HepG2 (cell line): ENCODE measurements at regions not wholly inside any gene's neighbourhood (a gene's known extent, or its start where the extent isn't known, plus 50 kb on each side); places are given as distances from the start of the nearest gene placed in this dataset.

ENCODE experiments used
- ATAC-seq: fragments of 200-7000 bp; cut with Tn5 transposase; 3 replicates; pipeline ENCODE4 v1.9.1; 2020; ENCODE audit warnings: mild to moderate bottlenecking, moderate library complexity
- BruUV-seq: library from RNA; stranded (reverse); fragments of 400-500 nt; replicated peaks from 2 replicates; lab custom pipeline; 2021; lab: Mats Ljungman, UMichigan
- CTCF ChIA-PET: fragments of 300-600 bp; formaldehyde crosslinking; extraction: SDS; loops from one replicate; lab custom pipeline; 2021; ENCODE audit warnings: low total read pairs, inconsistent platforms, low intra/inter-chr PET ratio; lab: Yijun Ruan, JAX
- POLR2A ChIA-PET: fragments of 350-600 bp; sonication (Branson Sonifier 250); formaldehyde crosslinking; loops from one replicate; lab custom pipeline; 2020; ENCODE audit warnings: antibody characterized with exemption, inconsistent platforms; lab: Yijun Ruan, JAX
- DNase-seq: peaks from one replicate; pipeline ENCODE4 v3.0.0-alpha.2; 2015; ENCODE audit warnings: low spot score
- FAIRE-seq: peaks from 3 replicates; lab custom pipeline; 2011; peaks lifted over from hg19 to GRCh38; lab: Jason Lieb, UNC
- H2AFZ ChIP-seq: one replicate; pipeline ENCODE4 v1.6.1; 2011; ENCODE audit warnings: low read length, inconsistent platforms
- H3K27ac ChIP-seq: fragments of 300-600 bp; 3 replicates; pipeline ENCODE4 v1.8.0; 2011; ENCODE audit warnings: mixed run types, mild to moderate bottlenecking, mixed read lengths, low read length, inconsistent platforms; ENCODE audit not compliant: insufficient read depth; ENCODE audit errors: extremely low read length
- H3K27me3 ChIP-seq, 2 experiments: fragments of 200-600 bp in 1 of 2; 2 replicates in 1 of 2; 3 replicates in 1 of 2; pipeline versions ENCODE4 v1.6.0 to v1.8.0; 2011; ENCODE audit warnings: low read length in 2 of 2, mild to moderate bottlenecking in 2 of 2, moderate library complexity in 2 of 2, inconsistent platforms in 1 of 2; ENCODE audit not compliant: insufficient read depth in 2 of 2, control insufficient read depth in 1 of 2
- H3K36me3 ChIP-seq, 2 experiments: fragments of 200-600 bp in 1 of 2; replicated peaks in 1 of 2; 2 replicates in 1 of 2; 3 replicates in 1 of 2; pipeline versions ENCODE4 v1.5.1 to v1.8.0; 2011; ENCODE audit warnings: low read length in 2 of 2, inconsistent platforms in 1 of 2; ENCODE audit not compliant: insufficient read depth in 2 of 2, control insufficient read depth in 1 of 2
- H3K4me1 ChIP-seq: 2 replicates; pipeline ENCODE4 v1.5.1; 2012; ENCODE audit warnings: low read length, inconsistent platforms; ENCODE audit not compliant: insufficient read depth
- H3K4me2 ChIP-seq: 2 replicates; pipeline ENCODE4 v1.6.0; 2011; ENCODE audit warnings: low read depth, low read length, inconsistent platforms
- H3K4me3 ChIP-seq, 3 experiments: fragments of 200-600 bp in 1 of 3; sonication (generic), shearing (Covaris generic) in 1 of 3; replicated peaks in 1 of 3; 2 replicates each; pipeline ENCODE4 v1.5.1; 2011 to 2016; ENCODE audit warnings: low read length in 3 of 3, inconsistent platforms in 2 of 3, low read depth in 2 of 3, mild to moderate bottlenecking in 2 of 3, control low read depth in 1 of 3, mixed read lengths in 1 of 3; ENCODE audit not compliant: insufficient read depth in 1 of 3
- H3K79me2 ChIP-seq: one replicate; pipeline ENCODE4 v1.6.1; 2011; ENCODE audit warnings: low read length, inconsistent platforms; ENCODE audit not compliant: insufficient read depth
- H3K9ac ChIP-seq: 2 replicates; pipeline ENCODE4 v1.6.0; 2011; ENCODE audit warnings: mild to moderate bottlenecking, low read depth, low read length, inconsistent platforms; ENCODE audit not compliant: insufficient read depth
- H3K9me3 ChIP-seq: 2 replicates; pipeline ENCODE4 v1.5.1; 2012; ENCODE audit warnings: mild to moderate bottlenecking, low read length
- H4K20me1 ChIP-seq: 2 replicates; pipeline ENCODE4 v1.6.0; 2011; ENCODE audit warnings: inconsistent platforms, mild to moderate bottlenecking, low read length, moderate library complexity; ENCODE audit not compliant: insufficient read depth
- CEBPB ChIP-seq: IDR thresholded peaks from 2 replicates; pipeline ENCODE4 v1.6.1; 2011; ENCODE audit warnings: low read depth, low read length, improper control_type of control experiment, borderline replicate concordance
- IRF9 ChIP-seq: sonication (generic); formaldehyde crosslinking; IDR thresholded peaks from 2 replicates; pipeline ENCODE4 v1.8.0; 2022; ENCODE audit warnings: missing genetic modification reagents, mild to moderate bottlenecking, borderline replicate concordance
- ISX ChIP-seq: sonication (generic); formaldehyde crosslinking; conservative IDR thresholded peaks from 2 replicates; pipeline ENCODE4 v1.5.0; 2020; ENCODE audit warnings: missing genetic modification reagents
- KLF15 ChIP-seq: sonication (generic); formaldehyde crosslinking; IDR thresholded peaks from 2 replicates; pipeline ENCODE4 v1.8.1; 2023; ENCODE audit warnings: borderline replicate concordance, mild to moderate bottlenecking, inconsistent platforms, missing genetic modification reagents, mixed read lengths
- SNAPC2 ChIP-seq: sonication (generic); formaldehyde crosslinking; IDR thresholded peaks from 2 replicates; pipeline ENCODE4 v1.8.1; 2022; ENCODE audit warnings: mild to moderate bottlenecking, missing genetic modification reagents
- ZBTB38 ChIP-seq: sonication (generic); formaldehyde crosslinking; IDR thresholded peaks from 2 replicates; pipeline ENCODE4 v1.5.1; 2020; ENCODE audit warnings: mild to moderate bottlenecking, missing genetic modification reagents
- ZNF383 ChIP-seq: sonication (generic); formaldehyde crosslinking; IDR thresholded peaks from 2 replicates; pipeline ENCODE4 v1.4.0; 2020; ENCODE audit warnings: missing genetic modification reagents, mild to moderate bottlenecking, borderline replicate concordance
- ZNF407 ChIP-seq: sonication (generic); formaldehyde crosslinking; IDR thresholded peaks from one replicate; pipeline ENCODE4 v1.5.1; 2020; ENCODE audit warnings: mild to moderate bottlenecking, missing genetic modification reagents; ENCODE audit errors: not compliant biosample characterization
- ZNF501 ChIP-seq: sonication (generic); formaldehyde crosslinking; IDR thresholded peaks from 2 replicates; pipeline ENCODE4 v1.5.1; 2020; ENCODE audit warnings: mild to moderate bottlenecking, moderate library complexity, missing genetic modification reagents
- WGBS: methylation state at CpG from one replicate; pipeline ENCODE4 v1.1.6; 2017; ENCODE audit warnings: low lambda C conversion rate; 5-methylcytosine and 5-hydroxymethylcytosine counted together
- in situ Hi-C: cut with HindIII; loops from 2 replicates; pipeline ENCODE4 v1.10.0; 2017; ENCODE audit warnings: low pct_unique_long_range_greater_than_20kb; ENCODE audit not compliant: extremely low pct_ligation_motif_present
- intact Hi-C: fragments of 100-400 bp; cut with micrococcal nuclease; formaldehyde crosslinking; loops from one replicate; pipeline ENCODE4 v1.10.0; 2022; ENCODE audit not compliant: unreplicated experiment

- no peak overlapping the region for H3K4me2 ChIP-seq
- in situ Hi-C loops, result no loop called here
- H3K4me3 ChIP-seq, result no peak overlapping the region
- no peaks in the 10 kb centered on the region for H4K20me1 ChIP-seq
- H2AFZ ChIP-seq, result no peak overlapping the region
- H3K9me3 ChIP-seq, result no peaks in the 10 kb centered on the region
- intact Hi-C loops, result no loop called here
- no peak for ATAC-seq
- TF ChIP-seq IRF9 (CRISPR knock-in tag) (no peak), ISX (no peak), CEBPB (peak; percentile 56; the same call in 1 of the 2 replicates), ZNF501 (CRISPR knock-in tag) (no peak), ZNF383 (CRISPR knock-in tag) (no peak), ZBTB38 (no peak)
- TF ChIP-seq, all 625 proteins: peak for 1
- no peaks in the 10 kb centered on the region for H3K4me1 ChIP-seq
- ChIA-PET CTCF (no interaction called here), POLR2A (no interaction called here)
- FAIRE-seq (no peak), DNase-seq (no peak)
- no peak overlapping the region for H3K9ac ChIP-seq
- no peaks in the 10 kb centered on the region for H3K79me2 ChIP-seq
- no peaks in the 10 kb centered on the region for H3K36me3 ChIP-seq
- H3K27ac ChIP-seq, result no peak overlapping the region
- 25% methylated on average over 4 of the region's 4 CpGs for WGBS
- no peaks in the 10 kb centered on the region for H3K27me3 ChIP-seq
- no TSS peak for BruUV-seq
Observed at GRCh38 chrX:124263743-124264142, 68.7 kb upstream of the TEX13D start.

- intact Hi-C loops, result no loop called here
- ATAC-seq, result no peak
- no peaks in the 10 kb centered on the region for H3K36me3 ChIP-seq
- ChIA-PET POLR2A (no interaction called here), CTCF (no interaction called here)
- H3K79me2 ChIP-seq, result no peaks in the 10 kb centered on the region
- no peak overlapping the region for H3K4me2 ChIP-seq
- no peaks in the 10 kb centered on the region for H3K9me3 ChIP-seq
- BruUV-seq, result no TSS peak
- TF ChIP-seq ZNF407 (CRISPR knock-in tag) (no peak), SNAPC2 (CRISPR knock-in tag) (no peak), KLF15 (CRISPR knock-in tag) (no peak)
- no peak overlapping the region for H2AFZ ChIP-seq
- no peak overlapping the region for H3K4me3 ChIP-seq
- H3K9ac ChIP-seq, result no peak overlapping the region
- no peak overlapping the region for H3K27ac ChIP-seq
- in situ Hi-C loops, result no loop called here
- no peaks in the 10 kb centered on the region for H3K4me1 ChIP-seq
- no peaks in the 10 kb centered on the region for H4K20me1 ChIP-seq
- FAIRE-seq, result no peak
- no peak for DNase-seq
- no peaks in the 10 kb centered on the region for H3K27me3 ChIP-seq
Observed at GRCh38 chrX:124268099-124268498, 64.4 kb upstream of the TEX13D start.
